ENCODE measurements at regions not wholly inside any gene's neighbourhood (a gene's known extent, or its start where the extent isn't known, plus 50 kb on each side); places are given as distances from the start of the nearest gene placed in this dataset.

GRCh38 chr5:8321272-8321671 lies 452.3 kb downstream of the MTRR start:
- Histone ChIP-seq H3K36me3 (replicated peaks; ENCODE audit: low read depth, low read length) (no peaks in the 10 kb centered on the region), H3K4me2 (ENCODE audit: low read length) (no peak overlapping the region), H4K20me1 (ENCODE audit: insufficient read depth, low read length) (no peaks in the 10 kb centered on the region), H2AFZ (ENCODE audit: low read depth, low read length) (no peak overlapping the region), H3K9ac (ENCODE audit: low read length) (no peak overlapping the region), H3K4me1 (ENCODE audit: low read length) (no peaks in the 10 kb centered on the region), H3K27ac (ENCODE audit: low read length) (no peak overlapping the region), H3K79me2 (ENCODE audit: low read length) (no peaks in the 10 kb centered on the region), H3K4me3 (ENCODE audit: low read length) (no peak overlapping the region), H3K27me3 (ENCODE audit: low read depth, low read length) (no peaks in the 10 kb centered on the region), H3K9me3 (ENCODE audit: insufficient read depth, low read length) (no peaks in the 10 kb centered on the region)
- TF ChIP-seq CTCF (IDR thresholded peaks at IDR 0.05; ENCODE audit: low read depth, low read length) (no peak), EZH2phosphoT487 (IDR thresholded peaks at IDR 0.05; ENCODE audit: low read depth) (no peak)

GRCh38 chr5:8322484-8322883 lies 453.5 kb downstream of the MTRR start:
- no peaks in the 10 kb centered on the region for H3K79me2 ChIP-seq (ENCODE audit: low read length)
- H3K4me1 ChIP-seq (ENCODE audit: low read length), result no peaks in the 10 kb centered on the region
- H3K4me3 ChIP-seq (ENCODE audit: low read length), result no peak overlapping the region
- no peak overlapping the region for H3K4me2 ChIP-seq (ENCODE audit: low read length)
- no peaks in the 10 kb centered on the region for H3K36me3 ChIP-seq (replicated peaks; ENCODE audit: low read depth, low read length)
- TF ChIP-seq EZH2phosphoT487 (IDR thresholded peaks at IDR 0.05; ENCODE audit: low read depth) (no peak), CTCF (IDR thresholded peaks at IDR 0.05; ENCODE audit: low read depth, low read length) (no peak)
- H3K9me3 ChIP-seq (ENCODE audit: insufficient read depth, low read length), result no peaks in the 10 kb centered on the region
- no peaks in the 10 kb centered on the region for H3K27me3 ChIP-seq (ENCODE audit: low read depth, low read length)
- no peak overlapping the region for H3K9ac ChIP-seq (ENCODE audit: low read length)
- no peaks in the 10 kb centered on the region for H4K20me1 ChIP-seq (ENCODE audit: insufficient read depth, low read length)
- H2AFZ ChIP-seq (ENCODE audit: low read depth, low read length), result no peak overlapping the region
- no peak overlapping the region for H3K27ac ChIP-seq (ENCODE audit: low read length)

GRCh38 chr5:8327016-8327415 lies 458.1 kb downstream of the MTRR start:
- H3K36me3 ChIP-seq (replicated peaks; ENCODE audit: low read depth, low read length), result no peaks in the 10 kb centered on the region
- no peak overlapping the region for H3K4me2 ChIP-seq (ENCODE audit: low read length)
- TF ChIP-seq CTCF (IDR thresholded peaks at IDR 0.05; ENCODE audit: low read depth, low read length), result no peak
- no peak for TF ChIP-seq EZH2phosphoT487 (IDR thresholded peaks at IDR 0.05; ENCODE audit: low read depth)
- H3K4me3 ChIP-seq (ENCODE audit: low read length), result no peak overlapping the region
- H2AFZ ChIP-seq (ENCODE audit: low read depth, low read length), result no peak overlapping the region
- no peak overlapping the region for H3K27ac ChIP-seq (ENCODE audit: low read length)
- H4K20me1 ChIP-seq (ENCODE audit: insufficient read depth, low read length), result no peaks in the 10 kb centered on the region
- no peaks in the 10 kb centered on the region for H3K79me2 ChIP-seq (ENCODE audit: low read length)
- H3K27me3 ChIP-seq (ENCODE audit: low read depth, low read length), result no peaks in the 10 kb centered on the region
- H3K4me1 ChIP-seq (ENCODE audit: low read length), result no peaks in the 10 kb centered on the region
- H3K9ac ChIP-seq (ENCODE audit: low read length), result no peak overlapping the region
- no peaks in the 10 kb centered on the region for H3K9me3 ChIP-seq (ENCODE audit: insufficient read depth, low read length)

- Histone ChIP-seq H3K9ac (ENCODE audit: low read length) (no peak overlapping the region), H3K36me3 (replicated peaks; ENCODE audit: low read depth, low read length) (no peaks in the 10 kb centered on the region), H3K4me3 (ENCODE audit: low read length) (no peak overlapping the region), H3K9me3 (ENCODE audit: insufficient read depth, low read length) (no peaks in the 10 kb centered on the region), H3K27me3 (ENCODE audit: low read depth, low read length) (no peaks in the 10 kb centered on the region), H2AFZ (ENCODE audit: low read depth, low read length) (no peak overlapping the region), H4K20me1 (ENCODE audit: insufficient read depth, low read length) (no peaks in the 10 kb centered on the region), H3K4me1 (ENCODE audit: low read length) (no peaks in the 10 kb centered on the region), H3K27ac (ENCODE audit: low read length) (no peak overlapping the region), H3K4me2 (ENCODE audit: low read length) (no peak overlapping the region), H3K79me2 (ENCODE audit: low read length) (no peaks in the 10 kb centered on the region)
- TF ChIP-seq EZH2phosphoT487 (IDR thresholded peaks at IDR 0.05; ENCODE audit: low read depth) (no peak), CTCF (IDR thresholded peaks at IDR 0.05; ENCODE audit: low read depth, low read length) (no peak)
These were observed 460.8 kb downstream of the MTRR start for GRCh38 chr5:8329773-8330172.
